ENCODE measurements at regions not wholly inside any gene's neighbourhood (a gene's known extent, or its start where the extent isn't known, plus 50 kb on each side); places are given as distances from the start of the nearest gene placed in this dataset.

DNA sequence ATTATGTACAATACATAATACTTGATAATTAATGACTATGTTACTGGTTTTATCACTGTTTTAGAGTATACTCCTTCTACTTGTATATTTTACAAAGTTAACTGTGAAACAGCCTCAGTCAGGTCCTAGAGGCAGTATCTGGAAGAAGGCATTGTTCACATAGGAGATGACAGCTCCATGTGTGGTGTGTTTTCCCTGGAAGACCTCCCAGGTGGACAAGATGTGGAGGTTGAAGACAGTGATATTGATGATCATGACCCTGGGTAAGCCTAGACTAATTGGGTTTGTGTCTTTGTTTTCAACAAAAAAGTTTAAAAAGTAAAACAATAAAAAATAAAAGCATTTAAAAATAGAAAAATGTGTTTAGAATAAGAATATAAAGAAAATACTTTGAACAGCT lies 96.4 kb downstream of the TRIB2 start:
- H3K4me1 Mint-ChIP-seq (ENCODE audit: low read depth) = no peaks in the 10 kb centered on the region
- no peak for DNase-seq (ENCODE audit: low spot score, unreplicated experiment)
- no peaks in the 10 kb centered on the region for H3K36me3 Mint-ChIP-seq (ENCODE audit: insufficient read depth)
- no peaks in the 10 kb centered on the region for H3K9me3 Mint-ChIP-seq (ENCODE audit: low read depth)
- no peak overlapping the region for H3K27ac Mint-ChIP-seq
- H3K27me3 Mint-ChIP-seq = no peaks in the 10 kb centered on the region
- TF ChIP-seq, protein P1, sequence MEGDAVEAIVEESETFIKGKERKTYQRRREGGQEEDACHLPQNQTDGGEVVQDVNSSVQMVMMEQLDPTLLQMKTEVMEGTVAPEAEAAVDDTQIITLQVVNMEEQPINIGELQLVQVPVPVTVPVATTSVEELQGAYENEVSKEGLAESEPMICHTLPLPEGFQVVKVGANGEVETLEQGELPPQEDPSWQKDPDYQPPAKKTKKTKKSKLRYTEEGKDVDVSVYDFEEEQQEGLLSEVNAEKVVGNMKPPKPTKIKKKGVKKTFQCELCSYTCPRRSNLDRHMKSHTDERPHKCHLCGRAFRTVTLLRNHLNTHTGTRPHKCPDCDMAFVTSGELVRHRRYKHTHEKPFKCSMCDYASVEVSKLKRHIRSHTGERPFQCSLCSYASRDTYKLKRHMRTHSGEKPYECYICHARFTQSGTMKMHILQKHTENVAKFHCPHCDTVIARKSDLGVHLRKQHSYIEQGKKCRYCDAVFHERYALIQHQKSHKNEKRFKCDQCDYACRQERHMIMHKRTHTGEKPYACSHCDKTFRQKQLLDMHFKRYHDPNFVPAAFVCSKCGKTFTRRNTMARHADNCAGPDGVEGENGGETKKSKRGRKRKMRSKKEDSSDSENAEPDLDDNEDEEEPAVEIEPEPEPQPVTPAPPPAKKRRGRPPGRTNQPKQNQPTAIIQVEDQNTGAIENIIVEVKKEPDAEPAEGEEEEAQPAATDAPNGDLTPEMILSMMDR (IDR thresholded peaks at IDR 0.05; ENCODE audit: unreplicated experiment) = no peak
- no peak overlapping the region for H3K4me3 Mint-ChIP-seq (ENCODE audit: low read depth)

DNA sequence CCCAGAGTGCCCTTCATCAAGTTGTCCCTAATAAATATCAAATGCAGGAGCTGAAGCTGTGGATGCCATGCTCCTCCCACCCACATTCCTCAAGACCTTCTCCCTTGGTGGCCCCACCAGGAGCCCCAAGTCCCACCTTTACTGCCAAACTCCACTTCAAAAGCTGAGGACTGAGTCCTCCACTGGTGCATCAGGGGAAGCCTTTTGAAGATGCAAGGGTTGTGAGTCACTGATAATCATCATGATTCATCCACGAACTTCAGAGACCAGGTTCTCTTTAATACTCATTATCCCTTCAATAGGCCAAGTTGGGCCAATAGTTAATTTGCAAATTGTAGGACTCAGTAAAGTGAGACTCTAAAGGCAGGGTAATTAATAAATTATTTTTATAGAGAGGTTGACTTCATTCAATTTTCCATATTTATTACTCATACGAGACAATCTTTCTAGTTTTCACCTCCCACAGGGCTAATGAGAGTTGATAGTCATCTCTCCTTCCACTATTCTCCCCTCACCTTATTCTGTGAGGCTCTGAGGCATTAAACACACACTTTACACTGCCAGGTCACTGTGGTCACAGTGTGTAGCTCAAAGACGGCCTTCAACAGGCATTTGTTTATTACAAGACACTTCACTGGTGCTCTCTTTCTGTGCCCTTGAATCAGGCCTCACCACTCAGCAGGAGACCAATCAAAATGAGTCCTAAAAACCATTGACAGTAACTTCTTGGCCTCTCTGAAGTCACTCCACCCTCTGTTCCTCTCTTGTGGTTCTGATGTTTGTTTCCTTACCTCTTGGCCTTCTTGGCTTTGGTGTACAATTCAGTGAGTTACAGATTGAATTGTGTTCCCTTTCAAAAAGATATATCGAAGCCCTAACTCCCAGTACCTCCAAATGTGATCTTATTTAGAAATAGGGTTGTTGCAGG lies 99.9 kb downstream of the TRIB2 start:
- Mint-ChIP-seq H3K9me3 (ENCODE audit: low read depth) (no peaks in the 10 kb centered on the region), H3K27me3 (no peaks in the 10 kb centered on the region), H3K27ac (no peak overlapping the region), H3K36me3 (ENCODE audit: insufficient read depth) (no peaks in the 10 kb centered on the region), H3K4me3 (ENCODE audit: low read depth) (no peak overlapping the region), H3K4me1 (ENCODE audit: low read depth) (no peaks in the 10 kb centered on the region)
- TF ChIP-seq, protein P1 (IDR thresholded peaks at IDR 0.05; ENCODE audit: unreplicated experiment) = no peak
- DNase-seq (ENCODE audit: low spot score, unreplicated experiment) = no peak

DNA sequence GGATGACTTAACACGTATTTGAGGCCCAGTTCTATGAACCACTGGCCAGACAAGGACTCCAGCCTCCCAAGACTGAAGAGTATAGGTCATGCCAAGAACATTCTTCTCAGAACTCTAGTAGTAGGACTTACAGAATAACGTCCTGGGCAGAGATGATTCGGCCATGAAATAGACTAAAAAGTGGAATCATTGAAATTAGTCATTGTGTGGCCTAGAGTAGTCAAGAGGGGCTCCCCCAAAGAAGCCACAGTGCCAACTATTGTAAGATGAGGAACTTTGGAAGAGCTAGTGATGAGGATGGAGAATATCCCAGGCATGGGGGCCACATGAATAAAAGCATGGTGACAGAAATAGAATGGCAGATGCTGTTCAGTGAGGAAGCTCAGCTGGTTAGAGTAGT lies 101.1 kb downstream of the TRIB2 start:
- no peak for DNase-seq (ENCODE audit: low spot score, unreplicated experiment)
- H3K27me3 Mint-ChIP-seq = no peaks in the 10 kb centered on the region
- no peaks in the 10 kb centered on the region for H3K36me3 Mint-ChIP-seq (ENCODE audit: insufficient read depth)
- H3K4me3 Mint-ChIP-seq (ENCODE audit: low read depth) = no peak overlapping the region
- TF ChIP-seq, protein P1 (IDR thresholded peaks at IDR 0.05; ENCODE audit: unreplicated experiment) = no peak
- H3K9me3 Mint-ChIP-seq (ENCODE audit: low read depth) = no peaks in the 10 kb centered on the region
- H3K27ac Mint-ChIP-seq = no peak overlapping the region
- no peaks in the 10 kb centered on the region for H3K4me1 Mint-ChIP-seq (ENCODE audit: low read depth)

DNA sequence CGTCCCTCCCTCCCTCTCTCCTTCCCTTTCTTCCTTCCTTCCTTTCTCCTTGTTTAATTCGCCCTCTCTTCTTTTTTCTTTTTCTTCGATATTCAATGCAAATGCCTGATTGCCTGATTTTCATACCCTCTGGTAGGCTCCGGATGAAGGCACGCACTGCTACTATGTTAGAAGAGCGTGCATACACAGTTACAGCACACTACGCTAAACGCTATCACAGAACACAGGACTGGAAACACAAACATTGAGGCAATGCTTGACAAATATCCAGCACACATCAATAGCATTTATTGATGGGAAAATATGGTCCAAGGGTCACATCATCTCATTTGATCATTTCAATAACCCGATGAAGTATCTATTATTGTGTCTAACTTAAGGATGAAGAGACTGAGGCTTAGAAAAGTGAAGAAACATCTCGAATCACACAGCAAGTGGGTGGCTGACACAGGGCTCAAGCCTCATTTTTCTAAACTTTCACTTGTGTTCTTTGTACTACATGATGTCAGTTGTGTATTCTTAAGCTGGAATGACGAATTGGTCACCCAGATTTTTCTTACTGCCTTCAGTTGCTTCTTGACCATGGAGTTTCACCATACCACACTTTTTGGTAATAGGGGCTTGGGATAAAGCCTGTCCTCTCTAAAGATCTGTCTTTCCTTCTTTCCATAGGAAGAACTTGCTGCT lies 101.8 kb downstream of the TRIB2 start:
- H3K36me3 Mint-ChIP-seq (ENCODE audit: insufficient read depth) = no peaks in the 10 kb centered on the region
- no peak overlapping the region for H3K4me3 Mint-ChIP-seq (ENCODE audit: low read depth)
- no peaks in the 10 kb centered on the region for H3K27me3 Mint-ChIP-seq
- no peaks in the 10 kb centered on the region for H3K9me3 Mint-ChIP-seq (ENCODE audit: low read depth)
- DNase-seq (ENCODE audit: low spot score, unreplicated experiment) = no peak
- no peak overlapping the region for H3K27ac Mint-ChIP-seq
- TF ChIP-seq, protein P1 (IDR thresholded peaks at IDR 0.05; ENCODE audit: unreplicated experiment) = no peak
- H3K4me1 Mint-ChIP-seq (ENCODE audit: low read depth) = no peaks in the 10 kb centered on the region

DNA sequence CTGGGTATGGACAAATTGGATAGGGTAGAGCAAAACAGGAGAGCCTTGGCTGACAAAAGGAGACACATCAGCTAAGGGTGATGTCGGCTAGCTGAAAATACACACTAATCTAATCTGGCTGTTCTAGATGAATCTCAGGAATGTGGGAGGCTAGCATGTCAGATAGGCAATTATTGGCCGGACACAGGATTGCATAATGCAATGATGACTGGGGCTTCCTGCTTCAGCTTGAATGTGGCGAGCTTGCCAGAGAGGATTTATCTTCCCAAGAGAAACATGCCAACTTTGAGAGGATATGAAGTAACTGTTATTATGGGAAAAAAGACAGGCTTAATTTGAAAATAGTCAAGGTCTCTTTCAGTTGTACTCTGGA lies 102.4 kb downstream of the TRIB2 start:
- DNase-seq (ENCODE audit: low spot score, unreplicated experiment) = no peak
- H3K36me3 Mint-ChIP-seq (ENCODE audit: insufficient read depth) = no peaks in the 10 kb centered on the region
- TF ChIP-seq, protein P1 (IDR thresholded peaks at IDR 0.05; ENCODE audit: unreplicated experiment) = no peak
- no peaks in the 10 kb centered on the region for H3K27me3 Mint-ChIP-seq
- no peaks in the 10 kb centered on the region for H3K4me1 Mint-ChIP-seq (ENCODE audit: low read depth)
- no peak overlapping the region for H3K27ac Mint-ChIP-seq
- H3K9me3 Mint-ChIP-seq (ENCODE audit: low read depth) = no peaks in the 10 kb centered on the region
- no peak overlapping the region for H3K4me3 Mint-ChIP-seq (ENCODE audit: low read depth)
